GM19351 (cell line): ENCODE measurements at regions not wholly inside any gene's neighbourhood (a gene's known extent, or its start where the extent isn't known, plus 50 kb on each side); places are given as distances from the start of the nearest gene placed in this dataset.

Experiments used
- ATAC-seq: cut with Tn5 transposase; IDR thresholded peaks from one replicate; pipeline ENCODE4 v1.9.1; 2021; ENCODE audit warnings: mild to moderate bottlenecking, moderate library complexity; ENCODE audit not compliant: unreplicated experiment

DNA sequence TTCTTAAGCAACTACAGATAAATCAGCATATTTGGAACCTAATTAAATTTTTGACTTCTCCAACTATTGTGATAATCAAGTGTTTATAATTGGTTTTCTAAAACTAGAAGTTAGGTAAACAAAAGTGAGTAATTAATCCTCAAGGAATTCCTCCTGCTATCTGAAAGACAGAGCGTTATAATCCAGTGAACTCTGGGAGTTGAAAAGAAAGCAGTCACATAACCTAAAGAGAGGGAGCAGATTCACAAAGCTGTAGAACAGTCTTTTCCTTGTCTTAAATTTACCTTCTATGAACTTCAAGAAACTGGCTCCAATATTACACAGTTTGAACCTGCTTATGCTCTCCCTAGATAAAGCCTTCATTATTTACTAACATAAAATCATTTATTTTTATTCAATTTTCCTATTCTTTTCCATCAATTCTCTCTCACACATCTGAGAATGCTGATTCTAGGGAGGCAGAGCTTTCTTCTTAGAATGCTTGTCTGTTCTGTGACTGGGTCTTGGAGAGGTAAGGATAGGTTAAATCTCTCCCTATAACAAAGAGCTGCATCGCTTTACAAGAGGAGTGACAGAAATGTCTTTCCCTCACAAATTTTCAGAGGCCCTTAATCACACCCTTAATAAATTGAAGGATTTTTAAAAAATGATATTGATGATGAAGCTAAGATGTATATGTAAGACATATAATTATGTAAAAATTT is 132.8 kb downstream of the TUSC7 start:
- ATAC-seq, result no peak

GRCh38 chr3:116848248-116848829 is 138.8 kb downstream of the TUSC7 start:
- no peak for ATAC-seq

DNA sequence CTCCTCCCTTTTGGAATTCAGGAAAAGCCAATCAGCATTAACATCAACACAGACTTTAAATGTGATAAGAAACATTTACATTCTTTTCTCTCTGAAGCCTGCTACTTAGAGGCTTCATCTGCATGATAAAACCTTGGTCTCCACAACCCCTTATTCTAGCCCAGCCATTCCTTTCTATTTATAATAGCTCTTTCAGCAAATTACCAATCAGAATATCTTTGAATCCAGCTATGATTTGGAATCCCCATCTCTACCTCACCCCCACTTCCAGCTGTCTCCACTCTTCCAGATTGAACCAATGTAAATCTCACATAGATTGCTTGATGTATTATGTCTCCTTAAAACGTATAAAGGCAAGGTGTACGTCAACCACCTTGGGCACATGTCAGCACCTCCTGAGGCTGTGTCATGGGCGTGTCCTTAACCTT is 139.7 kb downstream of the TUSC7 start:
- no peak for ATAC-seq

DNA sequence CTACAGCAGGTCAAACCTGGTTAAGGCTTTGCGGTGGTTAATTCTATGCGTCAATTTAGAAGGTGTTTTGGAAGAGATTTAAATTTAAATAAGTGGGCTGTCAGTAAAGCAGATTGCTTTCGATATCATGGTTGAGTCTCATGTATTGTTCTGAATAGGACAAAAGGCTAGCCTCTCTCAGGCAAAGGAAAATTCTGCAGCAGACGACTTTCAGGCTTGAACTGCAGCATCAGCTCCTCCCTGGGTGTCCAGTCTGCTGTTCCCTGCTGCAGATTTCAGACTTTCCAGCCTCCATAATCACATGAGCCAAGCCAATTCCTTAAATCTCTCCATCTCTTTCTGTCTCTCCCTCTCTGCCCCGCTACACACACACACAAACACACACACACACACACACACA is 143.2 kb downstream of the TUSC7 start:
- no peak for ATAC-seq

DNA sequence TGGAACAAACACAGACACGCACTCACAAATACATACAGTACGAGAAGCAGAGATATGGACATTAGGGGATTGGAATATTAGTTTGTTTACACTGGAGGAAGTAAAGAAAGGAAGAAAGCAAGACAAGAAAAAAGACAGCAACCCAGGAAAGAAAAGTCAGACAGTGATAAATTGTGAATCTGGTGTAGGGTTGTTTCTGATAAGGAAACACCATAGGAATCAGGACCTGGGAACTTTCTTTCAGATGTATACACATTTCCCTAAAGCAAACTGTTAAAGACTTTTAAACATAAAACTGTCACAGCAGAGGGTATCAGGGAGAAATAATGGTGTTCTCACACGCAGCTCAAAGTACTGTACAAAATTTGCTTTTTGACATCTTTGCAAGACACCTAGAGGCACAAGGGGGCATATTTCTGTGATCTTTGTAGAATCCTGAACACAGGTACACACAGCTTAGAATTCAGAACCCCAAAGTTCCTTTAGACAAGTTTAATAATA is 153.7 kb downstream of the TUSC7 start:
- no peak for ATAC-seq

GRCh38 chr3:116863822-116864589 is 154.4 kb downstream of the TUSC7 start:
- peak; percentile 71 for ATAC-seq

DNA sequence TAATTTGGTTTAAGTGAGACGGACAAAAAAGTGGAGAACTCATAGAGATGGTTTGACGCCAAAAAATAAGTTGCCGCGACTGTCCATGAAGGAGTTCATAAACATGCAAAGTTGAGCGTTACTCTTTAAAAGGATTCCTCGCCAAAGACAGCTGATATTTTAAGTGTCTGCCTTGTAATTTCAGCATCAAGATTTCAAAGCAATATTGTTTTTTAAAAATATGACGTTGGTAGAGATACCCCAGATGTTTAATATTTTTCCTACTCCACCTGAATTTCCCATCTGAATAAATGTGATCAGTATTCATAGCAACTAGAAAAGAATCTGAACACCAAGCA is 155.0 kb downstream of the TUSC7 start:
- no peak for ATAC-seq

DNA sequence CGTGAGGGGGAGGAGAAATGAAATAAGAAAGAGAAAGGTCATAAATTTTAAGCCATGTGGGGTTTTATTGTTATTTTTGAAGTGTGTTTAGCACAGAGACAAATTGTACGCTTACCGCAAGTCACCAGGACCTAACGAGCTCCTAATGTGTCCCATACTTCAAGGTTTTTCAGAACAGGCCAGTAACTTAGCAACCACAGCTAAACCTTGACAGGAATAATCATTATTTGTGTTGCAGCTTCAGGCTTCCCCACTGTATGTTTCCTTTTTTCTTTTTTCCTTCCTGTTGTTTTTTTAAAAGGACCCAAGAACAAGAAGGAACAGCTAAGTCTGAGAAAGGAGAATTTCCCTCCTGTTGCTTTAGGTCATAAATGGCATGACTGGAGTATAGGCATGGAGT is 160.8 kb downstream of the TUSC7 start:
- no peak for ATAC-seq

DNA sequence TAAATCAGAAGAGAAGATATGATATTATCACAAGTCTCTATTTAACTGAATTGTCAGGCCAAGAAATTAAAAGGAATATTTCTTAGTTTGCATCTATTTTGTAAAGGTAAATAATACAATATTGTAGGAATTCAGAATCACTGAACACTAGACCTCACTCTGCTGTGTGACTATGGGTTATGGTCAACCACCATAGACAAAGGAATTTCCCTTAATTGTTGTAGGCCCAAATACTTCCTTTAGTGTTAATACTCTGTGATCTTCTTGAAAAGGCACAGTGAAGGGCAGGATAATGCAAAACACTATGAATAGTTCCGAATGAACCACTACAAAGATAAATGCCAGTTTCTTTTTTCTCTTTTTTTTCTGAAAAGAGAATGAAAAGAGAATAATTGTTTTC is 162.3 kb downstream of the TUSC7 start:
- ATAC-seq, result no peak

DNA sequence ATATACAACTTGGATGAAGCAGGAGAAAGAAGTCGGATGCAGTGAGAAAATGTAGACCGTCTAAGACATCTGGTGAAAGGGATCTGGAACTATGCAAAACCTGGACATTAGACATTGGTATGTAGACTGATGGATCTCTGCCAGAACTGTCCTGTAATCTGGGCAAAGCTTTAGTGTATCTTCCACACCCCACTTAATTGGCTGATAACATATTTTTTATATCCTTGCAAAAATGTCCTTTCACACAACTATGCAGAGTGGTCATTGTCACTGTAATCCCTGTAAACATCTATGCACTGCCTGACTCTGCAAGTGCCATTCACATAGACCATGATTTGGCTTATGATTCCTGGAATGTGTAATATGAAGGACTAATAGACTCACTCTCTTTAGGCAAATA is 163.1 kb downstream of the TUSC7 start:
- ATAC-seq, result no peak

DNA sequence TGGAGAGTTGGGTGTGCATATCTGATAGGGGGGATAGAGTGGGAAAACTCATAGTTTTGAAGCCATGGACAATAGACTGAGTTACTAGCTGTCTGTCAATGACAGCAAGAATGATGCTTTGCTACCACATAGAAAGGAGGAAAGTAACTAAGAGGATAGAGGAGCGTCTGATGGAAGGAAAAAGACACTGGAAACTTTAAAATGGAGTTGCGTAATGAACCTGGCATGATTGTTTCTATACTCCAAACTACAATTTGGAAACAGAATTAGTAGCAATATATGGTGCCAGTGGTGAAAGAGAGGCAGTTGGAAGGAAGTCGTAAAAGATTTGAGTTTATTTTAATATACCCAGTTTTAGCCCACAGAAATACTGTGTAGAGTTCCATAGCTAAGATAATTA is 163.6 kb downstream of the TUSC7 start:
- no peak for ATAC-seq

GRCh38 chr3:116877968-116878367 is 168.4 kb downstream of the TUSC7 start:
- peak; percentile 80 for ATAC-seq

DNA sequence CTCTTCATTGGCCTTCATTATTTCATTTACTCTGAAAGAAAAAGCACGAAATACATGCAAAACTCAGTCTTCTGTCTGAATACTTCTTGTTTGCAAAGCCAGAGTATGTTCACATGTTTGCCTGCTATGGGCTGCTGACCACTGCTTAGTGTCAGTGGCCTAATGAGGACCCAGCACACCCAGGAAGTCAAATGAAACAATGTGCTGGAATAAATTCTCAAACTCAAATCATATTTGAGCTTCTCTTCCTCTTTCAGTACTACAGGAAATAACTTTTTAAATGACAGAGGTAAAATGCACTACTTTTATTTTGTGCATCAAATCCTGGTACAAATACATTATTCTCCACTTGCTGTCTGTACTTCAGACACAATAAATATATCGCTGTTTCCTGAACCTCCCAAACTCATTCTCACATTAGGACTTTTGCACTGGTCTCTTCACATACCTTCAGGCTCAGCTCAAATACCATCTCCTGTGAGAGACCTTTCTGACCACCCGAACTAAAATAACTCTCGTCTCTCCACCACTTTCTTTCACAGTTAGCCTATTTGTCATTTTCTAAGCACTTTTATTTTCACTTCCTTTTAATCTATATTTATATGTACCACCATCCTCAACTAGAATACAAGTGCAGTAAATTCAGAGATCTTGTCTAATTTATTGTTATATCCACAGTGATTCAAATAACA is 176.8 kb downstream of the TUSC7 start:
- ATAC-seq, result peak; percentile 96

- ATAC-seq, result no peak
Observed at GRCh38 chr3:116896116-116896515, 186.5 kb downstream of the TUSC7 start.

DNA sequence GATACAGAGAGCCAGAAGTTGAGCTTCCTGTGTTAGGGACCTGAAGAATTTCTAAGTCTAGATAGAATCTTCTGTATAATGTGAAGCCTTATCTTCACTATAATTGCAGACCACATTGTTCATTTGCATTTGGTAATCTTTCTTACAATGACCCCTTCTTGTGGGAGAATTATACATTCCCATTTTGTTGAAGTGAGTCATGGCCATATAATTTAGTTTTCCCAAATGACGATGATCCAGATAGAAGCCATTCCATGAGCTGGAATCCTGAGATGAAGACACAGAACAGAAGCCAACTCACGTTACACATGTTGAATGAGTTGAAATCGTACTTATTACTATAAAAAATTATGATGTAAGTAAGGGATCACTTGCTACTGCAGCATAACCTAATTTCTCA is 187.8 kb downstream of the TUSC7 start:
- no peak for ATAC-seq

- ATAC-seq, result no peak
Observed at GRCh38 chr3:116899253-116899652, 189.7 kb downstream of the TUSC7 start.

DNA sequence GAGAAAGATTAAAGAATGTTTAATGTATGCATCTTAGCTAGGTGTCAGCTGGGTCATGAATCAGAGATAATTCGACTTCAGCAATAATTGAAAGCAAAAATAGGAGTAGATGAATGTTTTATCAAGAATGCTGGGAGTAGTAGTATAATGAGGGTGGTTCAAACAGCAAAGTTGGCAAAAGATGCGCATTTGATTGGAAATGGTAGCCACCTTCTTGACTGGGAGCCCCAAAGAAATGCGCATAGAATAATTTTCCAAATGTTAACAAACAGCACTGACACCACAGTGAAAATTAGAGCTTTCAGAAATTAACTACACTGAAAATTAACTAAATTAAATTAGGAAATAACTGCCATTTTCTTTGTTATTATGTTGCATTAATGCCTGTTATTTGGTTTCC is 195.8 kb downstream of the TUSC7 start:
- ATAC-seq, result no peak

DNA sequence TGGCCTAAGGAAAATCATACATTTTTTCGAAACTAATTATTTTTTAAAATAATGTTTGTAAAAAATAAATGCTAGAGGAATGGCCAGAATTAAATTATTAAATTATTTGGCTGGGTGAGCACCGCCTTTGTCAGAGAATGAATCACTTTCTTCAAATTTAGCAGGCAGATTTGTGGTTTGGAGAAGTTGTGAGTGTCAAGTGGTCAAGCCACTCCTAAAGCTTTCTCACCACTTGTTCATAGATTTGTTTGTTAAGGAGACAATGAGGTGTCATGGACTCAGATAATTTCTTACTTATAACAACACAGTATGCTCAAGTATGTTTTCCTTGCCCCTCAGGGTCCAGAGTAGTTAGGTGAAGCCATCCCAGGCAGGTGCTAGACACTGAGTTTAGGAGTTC is 196.2 kb downstream of the TUSC7 start:
- ATAC-seq, result no peak

DNA sequence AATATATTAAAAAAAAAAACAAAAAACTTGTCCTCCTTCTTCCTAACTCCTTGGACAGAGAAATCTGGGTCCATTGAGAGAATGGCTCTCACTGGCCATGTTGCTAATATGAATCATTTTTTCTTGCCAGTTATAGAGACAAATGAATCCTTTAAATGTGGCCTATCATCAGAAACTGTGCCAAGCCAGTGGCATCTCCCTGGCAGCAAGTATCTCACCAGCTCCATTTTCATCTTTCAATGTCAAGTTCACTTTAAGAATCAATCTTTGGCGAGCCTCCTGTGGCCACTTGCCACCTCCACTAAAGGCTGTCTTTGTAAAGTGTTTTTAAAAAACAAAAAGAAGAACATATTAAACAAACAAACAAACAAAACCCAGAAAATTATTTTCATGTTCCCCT is 202.5 kb downstream of the TUSC7 start:
- no peak for ATAC-seq

DNA sequence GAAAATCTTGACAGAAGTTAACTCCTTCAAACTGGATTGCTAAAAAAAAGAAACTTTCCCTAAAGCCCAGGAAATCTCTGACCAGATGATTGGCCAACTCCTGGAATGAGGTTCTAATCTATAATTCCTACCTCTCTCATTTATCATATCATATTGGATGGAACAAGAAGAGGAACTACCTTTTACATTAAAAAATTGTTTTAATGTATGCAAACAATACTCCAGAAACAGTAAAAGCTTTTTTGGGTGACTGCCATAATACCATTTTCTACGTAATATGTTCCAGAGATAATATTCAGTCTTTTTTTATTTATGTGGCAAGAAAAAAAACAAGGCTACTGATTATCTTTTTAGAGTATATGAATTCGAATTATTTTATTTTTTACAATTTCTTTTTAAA is 204.4 kb downstream of the TUSC7 start:
- ATAC-seq, result no peak

DNA sequence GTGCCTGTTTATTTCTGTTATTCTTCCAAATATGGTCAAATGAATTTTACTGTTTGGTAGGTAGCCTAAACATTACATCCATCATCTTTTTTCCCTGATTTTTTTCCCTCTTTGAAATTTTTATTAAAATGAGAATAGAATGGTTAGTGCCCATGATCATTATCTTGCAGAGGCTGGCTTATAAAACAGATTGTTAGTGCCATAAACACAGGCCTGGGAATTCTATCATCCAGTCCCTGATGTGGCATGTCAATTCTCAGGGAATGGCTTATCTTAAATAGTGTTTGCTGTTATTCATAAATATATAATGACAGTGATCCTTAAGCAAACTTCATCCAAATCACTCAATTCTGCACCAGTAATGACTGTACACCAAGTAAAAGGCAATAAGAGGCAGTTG is 207.3 kb downstream of the TUSC7 start:
- ATAC-seq, result no peak
